ENCODE measurements at regions not wholly inside any gene's neighbourhood (a gene's known extent, or its start where the extent isn't known, plus 50 kb on each side); places are given as distances from the start of the nearest gene placed in this dataset.
"Not testable (repeated sequence)": the region's sequence is repeated elsewhere in the genome, so short reads cannot be mapped to it uniquely, and the experiment has no call there.

DNA sequence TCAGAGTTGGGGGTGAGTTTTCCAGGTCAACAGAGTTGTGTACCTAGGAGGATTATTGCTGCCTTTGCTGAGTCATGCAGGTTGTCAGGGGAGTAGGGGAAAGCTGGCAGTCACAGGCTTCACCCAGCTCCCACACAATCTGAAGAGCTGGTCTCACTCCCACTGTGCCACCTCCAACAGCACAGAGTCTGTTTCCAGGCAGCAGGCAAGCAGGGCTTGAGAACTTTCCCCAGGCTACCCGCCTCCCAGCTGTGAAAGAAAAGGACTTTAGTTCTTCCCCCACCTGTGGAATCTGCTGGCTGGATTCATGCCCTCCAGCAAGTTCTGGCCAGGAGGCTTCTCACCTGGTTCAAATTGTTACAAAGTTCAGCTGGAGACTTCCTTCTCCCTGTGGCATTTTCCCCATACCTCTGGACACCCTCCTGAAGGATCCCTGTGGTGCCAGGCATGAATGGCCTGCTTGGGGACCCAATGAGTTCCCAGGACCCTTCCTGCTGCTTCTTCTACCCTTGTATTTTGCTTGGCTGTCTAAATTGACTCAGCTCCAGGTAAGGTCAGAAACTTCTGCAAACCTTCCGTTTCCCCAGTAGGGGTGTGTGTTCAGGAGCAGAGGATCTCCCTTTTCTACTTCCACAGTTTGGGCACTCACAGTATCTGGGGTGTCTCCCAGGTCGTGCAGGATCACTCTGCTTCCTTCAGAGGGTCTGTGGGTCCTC is 378.1 kb upstream of the MAN1A1 start:
- DNase-seq (ENCODE audit: low spot score) = peak; percentile 20

DNA sequence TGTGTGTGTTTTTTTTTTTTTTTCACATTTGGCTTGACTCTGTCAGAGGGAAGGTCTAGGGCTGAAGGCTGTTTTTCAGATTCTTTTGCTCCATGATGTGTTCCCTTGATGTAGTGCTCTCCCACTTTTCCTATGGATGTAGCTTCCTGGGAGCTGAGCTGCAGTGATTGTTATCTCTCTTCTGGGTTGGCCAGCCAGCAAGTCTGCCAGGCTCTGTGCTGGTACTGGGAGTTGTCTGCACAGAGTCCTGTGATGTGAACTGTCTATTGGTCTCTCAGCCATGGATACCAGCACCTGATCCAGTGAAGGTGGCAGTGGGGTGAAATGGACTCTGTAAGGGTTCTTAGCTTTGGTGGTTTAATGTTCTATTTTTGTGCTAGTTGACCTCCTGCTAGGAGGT is 377.4 kb upstream of the MAN1A1 start:
- not testable (repeated sequence) for DNase-seq (ENCODE audit: low spot score)

DNA sequence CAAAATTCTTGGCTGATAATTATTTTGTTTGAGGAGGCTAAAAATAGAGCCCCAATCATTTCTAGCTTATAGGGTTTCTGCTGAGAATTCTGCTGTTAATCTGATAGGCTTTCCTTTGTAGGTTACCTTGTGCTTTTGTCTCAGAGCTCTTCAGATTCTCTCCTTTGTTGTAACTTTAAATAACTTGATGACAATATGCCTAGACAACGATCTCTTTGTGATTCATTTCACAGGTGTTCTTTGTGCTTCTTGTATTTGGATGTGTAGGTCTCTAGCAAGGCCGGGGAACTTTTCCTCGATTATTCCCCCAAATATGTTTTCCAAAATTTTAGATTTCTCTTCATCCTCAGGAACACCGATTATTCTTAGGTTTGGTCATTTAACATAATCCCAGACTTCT is 376.5 kb upstream of the MAN1A1 start:
- DNase-seq (ENCODE audit: low spot score) = no peak

DNA sequence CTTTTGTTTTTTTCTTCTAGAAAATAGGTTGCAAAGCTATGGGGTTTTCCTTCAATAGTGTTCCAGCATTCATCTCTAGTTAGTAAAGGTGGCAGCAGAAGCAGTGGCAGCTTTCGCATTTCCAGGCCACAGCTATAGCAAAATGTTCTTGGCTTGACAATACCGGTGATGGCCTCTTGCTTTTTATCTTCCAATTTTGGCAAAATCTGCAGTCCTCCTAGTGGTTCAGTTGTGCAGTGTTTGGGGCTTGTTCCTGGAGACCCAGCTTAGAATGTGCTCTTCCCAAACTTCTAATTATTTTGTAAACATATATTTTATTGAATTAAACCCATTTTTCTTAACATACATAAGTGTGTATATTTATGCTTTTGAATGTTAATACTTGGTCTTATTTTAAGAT is 370.6 kb upstream of the MAN1A1 start:
- no peak for DNase-seq (ENCODE audit: low spot score)

DNA sequence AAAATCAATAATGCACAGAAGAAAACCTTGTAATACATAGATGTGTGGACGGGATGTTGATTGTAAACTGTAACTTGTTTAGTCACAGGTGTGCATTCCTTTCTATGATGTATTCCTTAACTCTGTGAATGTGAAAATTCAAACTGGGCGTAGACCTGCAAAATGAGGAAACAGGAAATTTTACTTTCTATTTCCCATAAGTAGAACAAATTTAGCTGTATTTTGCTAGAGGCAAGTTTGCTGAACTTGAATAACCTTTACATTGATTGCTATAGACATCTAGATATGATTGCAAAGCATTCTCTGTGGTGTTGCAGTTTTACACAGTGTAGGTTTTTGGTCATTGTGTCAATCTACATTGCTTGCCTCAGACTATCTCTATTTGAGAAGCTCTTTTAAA is 368.4 kb upstream of the MAN1A1 start:
- DNase-seq (ENCODE audit: low spot score) = no peak

DNA sequence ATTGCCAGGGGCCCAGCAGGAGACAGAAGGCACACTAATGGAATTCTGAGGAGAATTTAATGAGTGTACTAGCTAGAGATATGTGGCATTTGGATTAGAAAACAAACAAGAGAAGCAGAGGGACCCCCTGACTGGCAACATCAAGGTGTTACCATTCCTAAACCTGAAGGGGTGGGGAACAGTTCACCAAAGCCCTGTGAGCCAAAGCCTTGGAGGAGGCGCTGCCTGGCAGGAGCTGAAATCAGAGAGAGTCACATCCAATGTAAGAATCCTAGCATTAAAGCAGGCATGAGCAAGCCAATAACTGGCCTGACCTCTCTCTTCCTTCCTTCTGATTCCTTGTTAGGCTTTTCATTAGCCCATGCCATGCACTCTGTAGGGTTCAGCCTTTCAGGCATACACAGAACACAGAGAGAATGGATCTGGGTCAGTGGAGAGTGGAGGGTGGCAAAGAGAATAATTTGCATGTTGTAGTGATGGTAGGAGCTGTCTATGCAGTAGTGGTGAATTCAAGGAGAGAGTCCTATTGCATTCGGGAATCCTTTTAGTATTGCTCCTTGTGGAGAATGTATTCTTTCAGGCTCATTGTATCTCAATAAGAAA is 367.2 kb upstream of the MAN1A1 start:
- DNase-seq (ENCODE audit: low spot score) = no peak

DNA sequence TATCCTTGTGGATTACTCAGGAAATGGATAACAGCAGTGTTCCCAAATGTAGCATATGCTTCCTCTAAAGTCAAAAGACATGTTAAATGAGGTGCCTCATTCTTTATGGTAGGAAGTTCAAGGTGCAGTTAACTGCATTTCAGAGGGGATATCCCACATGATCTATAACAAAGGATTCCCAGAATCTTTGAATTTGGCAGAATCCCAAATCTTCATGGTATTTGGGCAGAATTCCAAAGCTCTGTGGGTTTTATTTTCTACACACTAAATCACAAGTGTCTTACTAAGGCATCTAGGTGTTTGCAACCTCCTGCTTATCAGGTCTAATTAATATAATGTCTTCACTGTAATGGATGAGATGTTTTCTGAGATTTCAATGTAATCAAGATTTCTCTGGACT is 364.3 kb upstream of the MAN1A1 start:
- no peak for DNase-seq (ENCODE audit: low spot score)

DNA sequence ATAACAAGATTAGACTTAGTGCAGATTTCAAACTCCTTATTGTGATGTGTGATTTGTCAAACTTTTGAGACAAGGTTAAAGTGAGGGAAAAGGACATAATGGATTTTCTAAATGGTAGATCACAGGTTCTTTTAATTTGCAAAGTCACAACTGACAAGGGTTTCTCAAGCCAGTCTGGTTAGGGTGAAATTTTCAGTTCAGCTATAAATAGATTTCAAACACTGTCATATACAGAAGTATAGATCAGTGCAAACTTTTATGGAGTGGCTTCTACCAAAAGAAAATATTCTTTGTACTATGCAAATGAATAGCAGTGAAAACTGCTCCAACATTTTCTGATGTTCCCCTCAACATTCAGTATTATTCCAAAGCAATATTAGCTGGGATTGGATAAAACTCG is 337.1 kb upstream of the MAN1A1 start:
- DNase-seq (ENCODE audit: low spot score) = no peak

DNA sequence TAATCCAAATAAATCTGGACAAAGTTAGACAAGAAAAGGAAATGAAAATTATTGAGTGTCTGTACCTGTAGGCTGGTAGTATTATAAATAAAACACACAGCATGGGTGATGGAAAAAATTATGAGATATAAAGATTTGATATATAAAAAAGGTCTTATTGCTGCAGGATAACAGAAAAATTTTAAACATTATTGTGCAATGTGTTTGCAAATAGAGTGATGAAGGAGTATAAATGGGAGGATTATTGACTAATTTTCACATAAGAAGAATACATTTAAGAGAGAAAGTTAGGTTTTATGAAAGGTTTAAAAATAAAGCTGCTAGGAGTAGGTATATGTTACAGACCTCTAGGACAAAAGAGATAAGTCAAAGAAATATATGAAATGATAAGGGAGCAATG is 336.7 kb upstream of the MAN1A1 start:
- DNase-seq (ENCODE audit: low spot score) = no peak

DNA sequence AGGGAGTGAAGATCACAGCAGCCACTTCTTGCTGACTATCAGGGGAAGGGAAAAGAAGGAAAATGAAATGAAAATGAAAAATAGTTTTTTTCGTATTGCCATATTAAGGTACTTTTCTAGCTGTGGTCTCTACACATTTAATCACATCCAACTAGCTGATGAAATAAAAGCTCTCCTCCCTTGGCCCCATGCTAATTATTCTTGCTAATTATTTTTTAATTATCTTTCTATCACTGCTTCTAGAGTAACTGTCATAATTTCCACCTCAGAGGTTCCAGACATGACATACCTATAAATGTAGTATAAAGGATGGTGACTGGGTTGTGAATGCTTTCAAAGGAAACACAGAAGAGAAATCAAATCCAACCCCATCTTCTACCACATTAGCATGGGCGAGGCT is 334.1 kb upstream of the MAN1A1 start:
- DNase-seq (ENCODE audit: low spot score) = no peak

DNA sequence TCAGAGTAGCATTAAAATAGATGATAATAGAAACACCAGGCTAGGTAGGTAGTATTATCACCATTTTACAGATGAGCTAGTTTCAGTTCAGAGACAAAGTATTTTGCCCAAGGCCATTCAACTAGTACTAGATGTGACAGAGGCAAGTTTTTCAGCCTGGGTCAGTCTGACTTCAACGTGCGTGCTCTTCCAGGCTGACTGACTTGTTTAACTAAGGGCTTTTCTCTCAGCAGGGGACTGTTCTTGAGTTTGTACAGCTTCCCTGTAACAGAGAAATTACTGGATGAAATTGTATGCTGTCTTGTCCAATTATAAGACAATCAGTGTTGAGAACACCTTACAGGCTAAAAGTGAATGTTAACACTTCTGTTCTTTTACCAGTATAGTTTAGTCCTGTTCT is 333.5 kb upstream of the MAN1A1 start:
- DNase-seq (ENCODE audit: low spot score) = no peak

DNA sequence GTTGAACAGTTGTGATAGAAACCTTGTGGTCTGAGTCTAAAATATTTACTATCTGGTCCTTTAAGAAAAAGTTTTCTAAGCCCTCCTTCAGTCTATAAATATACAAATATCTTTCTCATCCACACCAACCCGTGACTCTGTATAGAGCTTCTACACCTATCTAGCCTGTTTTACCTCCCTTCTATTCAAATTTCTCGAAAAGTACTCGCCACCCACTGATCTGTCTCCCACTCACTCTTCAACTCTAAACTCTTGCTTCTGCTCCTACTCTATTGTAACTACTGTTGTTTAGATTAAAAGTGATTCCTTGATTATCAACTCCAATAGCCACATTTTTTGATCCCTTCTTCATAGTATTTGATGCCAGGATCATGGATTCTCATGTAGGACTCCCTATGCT is 329.4 kb upstream of the MAN1A1 start:
- peak; percentile 31 for DNase-seq (ENCODE audit: low spot score)

DNA sequence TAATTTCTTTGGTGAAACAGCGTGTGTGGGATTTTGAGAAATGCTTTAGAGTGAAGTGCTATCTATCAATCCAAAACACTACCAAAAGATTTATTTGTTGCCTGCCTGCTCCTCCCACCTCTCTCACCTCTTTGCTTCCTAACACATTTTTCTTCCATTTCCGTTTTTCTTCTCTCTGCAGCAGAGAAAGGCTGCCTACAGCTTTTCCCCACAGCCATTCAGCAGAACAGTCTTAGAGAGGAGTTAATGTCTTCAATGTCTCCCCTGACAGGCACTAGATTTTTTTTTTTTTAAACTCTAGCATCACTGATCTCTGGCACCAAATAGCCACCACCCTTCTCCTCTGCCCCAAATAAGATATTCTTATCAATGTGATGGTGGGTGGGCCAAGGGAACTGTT is 327.8 kb upstream of the MAN1A1 start:
- DNase-seq (ENCODE audit: low spot score) = no peak

DNA sequence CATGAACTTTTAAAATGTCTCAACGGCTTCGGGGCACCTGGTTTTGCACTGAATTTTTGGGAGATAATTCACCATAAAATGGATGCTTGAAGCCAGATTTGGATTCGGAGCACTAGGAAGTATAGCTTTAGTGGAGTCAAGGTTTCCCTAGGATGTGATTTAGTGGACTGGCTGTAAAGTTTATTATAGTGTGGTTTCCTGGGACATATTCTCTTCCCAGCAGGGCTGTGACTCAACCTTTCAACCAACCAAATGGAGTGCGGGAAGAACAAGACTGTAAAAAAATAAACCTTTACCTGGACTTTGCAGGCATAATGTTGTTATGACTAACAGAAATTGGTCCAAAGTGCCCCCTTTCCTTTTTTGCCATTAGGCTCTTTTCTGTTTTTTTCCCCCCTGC is 327.4 kb upstream of the MAN1A1 start:
- DNase-seq (ENCODE audit: low spot score) = no peak

DNA sequence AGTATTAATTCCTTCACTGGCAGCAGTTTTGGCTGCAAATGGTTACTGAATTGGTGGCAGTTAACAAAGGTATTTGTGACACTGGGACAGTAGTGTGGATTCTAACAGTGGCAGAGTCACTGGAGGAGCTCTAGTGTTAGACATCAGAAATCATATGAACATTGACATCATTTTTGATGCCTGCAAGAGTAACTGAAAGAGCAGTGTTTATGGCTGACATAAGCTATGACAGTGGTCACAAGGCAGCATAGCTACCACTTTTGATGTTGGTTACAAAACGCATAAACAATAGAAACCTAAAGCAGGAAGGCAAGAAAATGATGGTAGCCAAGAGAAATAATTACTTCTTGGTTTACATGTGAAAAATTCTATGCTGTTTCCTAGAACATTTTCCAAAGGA is 326.7 kb upstream of the MAN1A1 start:
- DNase-seq (ENCODE audit: low spot score) = no peak

DNA sequence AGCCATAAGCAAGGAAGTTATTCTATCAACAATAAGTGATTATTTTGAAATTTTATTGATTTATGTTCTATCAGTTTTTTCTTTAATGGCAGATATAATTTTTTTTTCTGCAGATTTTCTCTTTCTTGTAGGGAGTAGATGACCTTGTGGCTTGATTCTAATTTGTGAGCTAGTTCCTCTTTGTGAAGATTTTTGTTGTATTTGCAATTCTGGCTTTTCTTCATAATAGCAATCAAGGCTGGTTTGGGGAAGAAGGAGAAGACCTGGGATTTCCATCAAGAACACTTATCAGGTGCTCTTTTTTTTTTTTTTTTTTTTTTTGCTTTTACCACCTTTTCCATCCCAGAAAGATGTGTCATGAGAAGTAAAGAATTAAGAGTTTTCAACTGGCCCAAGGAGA is 324.2 kb upstream of the MAN1A1 start:
- DNase-seq (ENCODE audit: low spot score) = no peak

DNA sequence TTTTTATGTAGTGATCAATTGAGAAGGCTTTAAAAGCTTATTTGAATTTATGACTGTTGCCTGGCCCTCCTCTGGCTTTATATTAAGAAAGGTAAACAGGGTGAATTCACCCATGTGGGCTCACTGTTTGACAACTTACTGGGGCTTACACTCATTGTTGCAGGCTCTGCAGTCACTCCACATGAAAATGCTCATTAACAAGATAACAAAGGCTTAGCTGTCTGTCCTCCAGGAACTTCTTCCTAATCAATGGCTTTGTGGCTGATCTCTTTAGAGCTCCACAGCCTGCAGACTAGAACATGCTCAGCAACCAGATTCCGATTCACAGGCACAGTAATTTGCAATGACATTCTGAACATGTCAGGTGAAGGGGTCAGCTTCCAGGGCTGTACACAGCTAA is 323.2 kb upstream of the MAN1A1 start:
- no peak for DNase-seq (ENCODE audit: low spot score)

DNA sequence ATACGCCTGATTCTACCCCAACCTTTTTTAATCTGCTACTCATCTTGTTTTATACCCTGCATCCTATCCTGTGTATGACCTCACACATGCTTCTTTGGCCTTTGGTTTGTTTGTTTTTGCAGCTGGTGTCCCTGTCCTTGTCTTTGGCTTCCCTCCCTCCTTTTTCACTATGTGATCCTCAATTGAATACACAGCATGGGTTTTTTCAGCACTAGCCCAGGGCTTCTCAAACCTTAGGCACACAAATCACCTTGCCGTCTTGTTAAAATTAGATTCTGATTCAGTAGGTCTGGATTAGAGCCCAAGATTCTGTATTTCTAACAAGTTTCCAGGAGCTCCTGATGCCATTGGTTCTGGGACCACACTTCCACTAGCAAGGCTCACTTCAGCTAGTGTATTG is 321.5 kb upstream of the MAN1A1 start:
- no peak for DNase-seq (ENCODE audit: low spot score)

DNA sequence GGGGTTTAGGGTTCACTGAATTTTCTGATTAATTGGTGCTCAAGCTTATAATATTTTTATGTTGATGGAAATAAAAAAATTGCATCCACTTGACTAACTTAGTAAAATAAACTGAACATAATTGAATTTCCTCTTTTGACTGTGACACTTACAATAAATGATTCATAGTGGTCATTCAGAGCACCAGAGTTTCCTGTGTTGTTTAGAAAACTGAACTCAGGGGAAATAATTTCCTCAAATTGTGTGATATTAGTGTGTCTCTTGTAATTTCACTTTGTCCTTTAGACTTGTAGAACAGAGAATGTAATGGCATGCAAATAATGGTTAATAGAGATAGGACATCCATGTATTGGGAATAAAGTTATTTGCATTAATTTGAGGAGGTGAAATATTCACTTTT is 319.7 kb upstream of the MAN1A1 start:
- no peak for DNase-seq (ENCODE audit: low spot score)

DNA sequence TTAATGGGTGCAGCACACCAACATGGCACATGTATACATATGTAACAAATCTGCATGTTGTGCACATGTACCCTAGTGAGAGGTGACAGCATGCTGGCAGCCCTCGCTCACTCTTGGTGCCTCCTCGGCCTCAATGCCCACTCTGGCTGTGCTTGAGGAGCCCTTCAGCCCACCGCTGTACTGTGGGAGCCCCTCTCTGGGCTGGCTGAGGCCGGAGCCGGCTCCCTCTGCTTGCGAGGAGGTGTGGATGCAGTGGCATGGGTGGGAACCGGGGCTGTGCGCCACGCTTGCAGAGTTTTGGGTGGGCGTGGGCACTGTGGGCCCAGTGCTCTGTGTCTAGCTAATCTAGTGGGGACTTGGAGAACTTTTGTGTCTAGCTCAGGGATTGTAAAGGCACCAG is 315.9 kb upstream of the MAN1A1 start:
- DNase-seq (ENCODE audit: low spot score) = not testable (repeated sequence)

DNA sequence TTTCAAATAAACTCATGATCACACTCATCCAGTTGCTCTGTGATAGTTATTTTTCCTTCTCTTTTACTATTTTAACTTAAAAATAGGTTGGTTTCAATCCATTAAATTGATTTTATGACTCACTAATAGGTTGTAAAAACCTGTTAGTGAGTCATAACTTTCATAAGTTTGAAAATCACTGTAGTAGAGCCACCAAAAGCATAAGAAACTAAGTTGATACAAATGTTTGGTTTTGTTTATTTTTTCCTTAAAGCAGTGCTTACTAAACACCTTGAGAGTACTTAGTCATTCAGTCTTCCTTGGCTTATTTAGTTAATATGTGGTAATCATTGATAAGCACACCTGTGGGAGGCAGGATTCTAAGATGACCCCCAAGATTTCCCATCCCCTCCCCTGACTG is 312.1 kb upstream of the MAN1A1 start:
- no peak for DNase-seq (ENCODE audit: low spot score)

DNA sequence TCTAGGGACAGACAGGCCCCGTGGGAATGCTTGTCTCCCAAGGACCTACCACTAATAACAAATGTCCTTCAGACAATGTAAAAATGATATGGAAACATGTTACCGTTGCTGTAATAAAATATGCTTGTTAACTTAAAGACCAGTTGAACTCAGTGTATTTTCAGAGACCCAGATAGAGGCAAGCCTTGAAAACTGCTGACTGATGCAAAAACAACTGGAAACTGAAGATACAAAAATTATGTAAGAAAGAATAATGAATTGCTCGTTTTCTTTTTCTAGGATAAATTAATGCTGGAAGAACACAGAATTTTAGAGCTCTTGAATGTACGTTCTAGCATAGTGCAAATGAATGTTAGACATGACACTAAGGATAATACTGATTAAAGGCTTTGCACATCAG is 311.5 kb upstream of the MAN1A1 start:
- no peak for DNase-seq (ENCODE audit: low spot score)

DNA sequence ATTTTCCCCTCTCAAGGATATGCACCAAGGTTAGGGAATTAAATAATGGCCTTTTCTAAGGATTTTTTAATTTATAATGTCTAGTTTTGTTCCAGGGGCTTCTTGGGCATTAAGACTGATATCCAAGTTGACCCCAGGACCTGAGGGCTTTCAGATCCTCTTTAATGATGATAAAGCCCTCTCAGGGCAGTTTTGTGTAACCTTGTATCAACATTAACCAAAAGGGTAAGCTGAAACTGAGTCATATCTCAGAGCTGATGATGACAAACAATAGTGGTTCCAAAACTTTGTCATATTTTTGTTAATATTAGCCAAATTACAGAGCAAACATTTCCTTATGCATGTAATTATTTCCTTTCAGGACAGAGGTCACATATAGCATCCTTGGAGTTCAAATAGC is 309.4 kb upstream of the MAN1A1 start:
- DNase-seq (ENCODE audit: low spot score) = no peak

DNA sequence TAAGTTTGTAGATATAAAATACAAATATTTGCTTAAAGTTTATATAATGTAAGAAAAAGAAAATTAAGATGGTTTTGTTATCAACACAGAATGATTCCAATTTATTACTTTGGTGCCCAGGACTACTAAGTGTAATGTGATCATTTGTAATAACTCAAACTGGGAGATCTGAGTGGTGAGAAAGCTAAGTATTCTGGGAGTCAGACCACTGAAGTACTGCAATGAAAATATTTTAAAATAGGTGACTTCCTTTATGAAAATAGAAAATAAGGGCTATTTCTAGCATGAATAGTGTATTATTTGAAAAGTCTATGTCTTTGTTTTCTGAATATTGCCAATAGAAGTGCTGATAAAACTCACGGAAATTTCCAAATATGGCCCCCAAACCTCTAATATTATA is 305.6 kb upstream of the MAN1A1 start:
- DNase-seq (ENCODE audit: low spot score) = no peak
